Adrenal gland (tissue), 9 donors: ENCODE measurements at regions not wholly inside any gene's neighbourhood (a gene's known extent, or its start where the extent isn't known, plus 50 kb on each side); places are given as distances from the start of the nearest gene placed in this dataset.
A peak's percentile ranks its signal among the peaks of the same experiment; 100 is the strongest.
"Not testable (repeated sequence)": the region's sequence is repeated elsewhere in the genome, so short reads cannot be mapped to it uniquely, and the experiment has no call there.

Source experiments
- DNase-seq, 7 donors: peaks; one replicate each; pipeline ENCODE4 v3.0.0-alpha.2; 2019 to 2020
- H3K27ac ChIP-seq, 5 donors: fragments of 200-600 bp; sonication (generic) in 4 of 5; 1 replicate in 3 of 5; 2 replicates in 2 of 5; pipeline versions ENCODE4 v1.5.1 to v1.8.0; 2016 to 2020; ENCODE audit warnings: mild to moderate bottlenecking in 1 of 5
- H3K27me3 ChIP-seq: fragments of 200-600 bp; 2 replicates; pipeline ENCODE4 v1.8.0; 2021
- H3K36me3 ChIP-seq, 2 donors: fragments of 200-600 bp; replicated peaks in 1 of 2; 1 replicate in 1 of 2; 2 replicates in 1 of 2; pipeline versions ENCODE4 v1.5.1 to v1.8.0; 2018 to 2022
- H3K4me1 ChIP-seq, 2 donors: fragments of 200-600 bp; replicated peaks in 1 of 2; 1 replicate in 1 of 2; 2 replicates in 1 of 2; pipeline versions ENCODE4 v1.5.1 to v1.8.0; 2018 to 2021
- H3K4me3 ChIP-seq, 4 donors: fragments of 200-600 bp; sonication (generic) in 3 of 4; one replicate each; pipeline ENCODE4 v1.5.1; 2016 to 2018
- H3K9me3 ChIP-seq, 3 donors: fragments of 200-600 bp; sonication (generic) in 1 of 3; replicated peaks in 1 of 3; 1 replicate in 2 of 3; 2 replicates in 1 of 3; pipeline versions ENCODE4 v1.5.1 to v1.8.0; 2016 to 2021
- POLR2A ChIP-seq, 2 donors: fragments of 450-650 bp; IDR thresholded peaks; one replicate each; pipeline ENCODE4 v1.6.1; 2017; ENCODE audit warnings: antibody characterized with exemption in 2 of 2, mild to moderate bottlenecking in 2 of 2, moderate library complexity in 1 of 2
- WGBS, 4 donors: extraction: QIAGEN DNeasy Blood & Tissue Kit in 2 of 4; methylation state at CpG; one replicate each; pipeline versions ENCODE4 v1.1.5 to v1.1.7; 2013 to 2017; 5-methylcytosine and 5-hydroxymethylcytosine counted together
- intact Hi-C, 2 donors: fragments of 100-400 bp; cut with DNase I; formaldehyde crosslinking; loops; one replicate each; pipeline versions ENCODE4 v1.14.1 to v1.15.0; 2022 to 2023
- donor health status: healthy with polysubstance abuse.
- donor health status: Bipolar disorder and iron deficiency.
- donor health status: DM: yes; HTN: yes; CAD: no.
- donor health status: DM: no; HTN: no; CAD: no.
- donor health status: DM: no; HTN: no; CAD: no.

- H3K4me1 ChIP-seq: peaks cover 5 to 16% of the 10 kb centered on the region in 2 donors
- H3K36me3 ChIP-seq, H3K9me3 ChIP-seq, H3K27me3 ChIP-seq, intact Hi-C loops: not testable (repeated sequence)
- H3K27ac ChIP-seq: peak overlapping the region; percentile 74 to 97 (median 85)
- peak overlapping the region; percentile 29 to 100 (median 82) for H3K4me3 ChIP-seq
- TF ChIP-seq POLR2A (IDR thresholded peaks at IDR 0.05): peak; percentile 38 to 83
- DNase-seq: peak; percentile 80 to 90 (median 85)
- 0 to 1% (median 0%) methylated on average over 28 to 86 of the region's 87 CpGs for WGBS, 4 donors
These were observed 93.0 kb downstream of the CRLF3 start for GRCh38 chr17:30731210-30732132.

- DNase-seq: peak in 2 of 7 donors; percentile 22 to 52
- Histone ChIP-seq H3K4me3 (peak overlapping the region in 2 of 4 donors; percentile 22 to 100), H3K27ac (peak overlapping the region in 4 of 5 donors; percentile 44 to 66 (median 60)), H3K4me1 (peaks cover 5 to 16% of the 10 kb centered on the region in 2 donors)
- H3K36me3 ChIP-seq, H3K27me3 ChIP-seq, H3K9me3 ChIP-seq, intact Hi-C loops: not testable (repeated sequence)
- WGBS, 4 donors: 30 to 33% (median 31%) methylated on average over 16 to 17 of the region's 17 CpGs
These were observed 93.7 kb downstream of the CRLF3 start for GRCh38 chr17:30730837-30731209.

GRCh38 chr17:30730171-30730836, 94.2 kb downstream of the CRLF3 start:
- peaks cover 5 to 16% of the 10 kb centered on the region in 2 donors for H3K4me1 ChIP-seq
- peak in 3 of 7 donors; percentile 14 to 49 (median 16) for DNase-seq
- H3K27ac ChIP-seq, H3K36me3 ChIP-seq, H3K27me3 ChIP-seq, intact Hi-C loops, H3K9me3 ChIP-seq, H3K4me3 ChIP-seq: not testable (repeated sequence)
- 95 to 97% (median 96%) methylated on average over 8 of the region's 8 CpGs for WGBS, 4 donors

- H3K4me3 ChIP-seq, H3K36me3 ChIP-seq, intact Hi-C loops, H3K9me3 ChIP-seq, H3K27ac ChIP-seq, H3K27me3 ChIP-seq: not testable (repeated sequence)
- DNase-seq: peak in 3 of 7 donors; percentile 14 to 48 (median 17)
- H3K4me1 ChIP-seq: peaks cover 5 to 15% of the 10 kb centered on the region in 2 donors
- WGBS, 4 donors: 86 to 92% (median 89%) methylated on average over 13 to 14 of the region's 14 CpGs
These were observed 94.9 kb downstream of the CRLF3 start for GRCh38 chr17:30729471-30730170.

- 79 to 90% (median 85%) methylated on average over 2 to 8 of the region's 8 CpGs for WGBS, 4 donors
- H3K9me3 ChIP-seq, H3K27me3 ChIP-seq, intact Hi-C loops, H3K27ac ChIP-seq, H3K4me3 ChIP-seq, H3K4me1 ChIP-seq, H3K36me3 ChIP-seq: not testable (repeated sequence)
- DNase-seq: peak in 2 of 7 donors; percentile 18 to 45
These were observed 97.0 kb downstream of the CRLF3 start for GRCh38 chr17:30727517-30727916.

GRCh38 chr17:30726734-30727133, 97.8 kb downstream of the CRLF3 start:
- H3K9me3 ChIP-seq, H3K4me3 ChIP-seq, intact Hi-C loops, H3K4me1 ChIP-seq, H3K27ac ChIP-seq, H3K27me3 ChIP-seq, H3K36me3 ChIP-seq: not testable (repeated sequence)
- 93 to 98% (median 95%) methylated on average over 12 of the region's 12 CpGs for WGBS, 4 donors
- peak in 3 of 7 donors; percentile 9 to 42 (median 15) for DNase-seq

GRCh38 chr17:30726310-30726709, 98.2 kb downstream of the CRLF3 start:
- peak in 2 of 7 donors; percentile 11 to 39 for DNase-seq
- H3K9me3 ChIP-seq, intact Hi-C loops, H3K4me3 ChIP-seq, H3K4me1 ChIP-seq, H3K36me3 ChIP-seq, H3K27me3 ChIP-seq, H3K27ac ChIP-seq: not testable (repeated sequence)
- WGBS, 4 donors: 94 to 97% (median 95%) methylated on average over 9 of the region's 9 CpGs

- peak in 3 of 7 donors; percentile 14 to 52 (median 16) for DNase-seq
- H3K4me1 ChIP-seq, H3K9me3 ChIP-seq, intact Hi-C loops, H3K4me3 ChIP-seq, H3K27ac ChIP-seq, H3K27me3 ChIP-seq, H3K36me3 ChIP-seq: not testable (repeated sequence)
- WGBS, 4 donors: 79 to 91% (median 85%) methylated on average over 9 to 11 of the region's 11 CpGs
These were observed 100.3 kb downstream of the CRLF3 start for GRCh38 chr17:30724034-30724650.

- intact Hi-C loops, H3K4me3 ChIP-seq, H3K27ac ChIP-seq, H3K9me3 ChIP-seq, H3K4me1 ChIP-seq, H3K27me3 ChIP-seq, H3K36me3 ChIP-seq: not testable (repeated sequence)
- WGBS, 4 donors: 88 to 96% (median 94%) methylated on average over 9 to 12 of the region's 12 CpGs
- DNase-seq: peak in 3 of 7 donors; percentile 9 to 33 (median 9)
These were observed 102.2 kb downstream of the CRLF3 start for GRCh38 chr17:30722114-30722780.

- intact Hi-C loops, H3K9me3 ChIP-seq, H3K36me3 ChIP-seq, H3K27me3 ChIP-seq, H3K27ac ChIP-seq, H3K4me1 ChIP-seq, H3K4me3 ChIP-seq: not testable (repeated sequence)
- 86 to 93% (median 88%) methylated on average over 5 of the region's 5 CpGs for WGBS, 4 donors
- DNase-seq: peak in 3 of 7 donors; percentile 5 to 34 (median 7)
These were observed 103.5 kb downstream of the CRLF3 start for GRCh38 chr17:30720971-30721370.
